ENCODE measurements at regions not wholly inside any gene's neighbourhood (a gene's known extent, or its start where the extent isn't known, plus 50 kb on each side); places are given as distances from the start of the nearest gene placed in this dataset.

- Histone ChIP-seq H3K27me3 (ENCODE audit: insufficient read depth, low read length) (no peaks in the 10 kb centered on the region), H3K27ac (ENCODE audit: low read depth, low read length) (no peak overlapping the region), H3K36me3 (ENCODE audit: insufficient read depth, low read length) (no peaks in the 10 kb centered on the region), H3K4me1 (ENCODE audit: insufficient read depth, low read length) (no peaks in the 10 kb centered on the region), H3K9ac (ENCODE audit: low read length) (no peak overlapping the region), H3K9me3 (ENCODE audit: insufficient read depth, low read depth, low read length) (no peaks in the 10 kb centered on the region), H2AFZ (ENCODE audit: low read depth, low read length) (no peak overlapping the region), H3K4me2 (ENCODE audit: low read length) (no peak overlapping the region), H3K79me2 (ENCODE audit: insufficient read depth, low read length) (no peaks in the 10 kb centered on the region), H4K20me1 (ENCODE audit: insufficient read depth, low read length) (no peaks in the 10 kb centered on the region), H3K4me3 (ENCODE audit: insufficient read depth, low read depth, low read length) (no peak overlapping the region)
- TF ChIP-seq CTCF (IDR thresholded peaks at IDR 0.05; ENCODE audit: insufficient read depth, low read depth, low read length) (no peak), EZH2 (IDR thresholded peaks at IDR 0.05; ENCODE audit: insufficient read depth, low read length) (no peak)
- Mint-ChIP-seq H3K36me3 (ENCODE audit: low read depth, unreplicated experiment) (no peaks in the 10 kb centered on the region), H3K27me3 (ENCODE audit: low read depth, unreplicated experiment) (peaks cover 2% of the 10 kb centered on the region), H3K4me3 (ENCODE audit: unreplicated experiment) (no peak overlapping the region), H3K27ac (ENCODE audit: unreplicated experiment) (no peak overlapping the region), H3K4me1 (ENCODE audit: low read depth, unreplicated experiment) (no peaks in the 10 kb centered on the region), H3K9me3 (ENCODE audit: unreplicated experiment) (peaks cover 1% of the 10 kb centered on the region)
- DNase-seq (ENCODE audit: low read depth): no peak
- FAIRE-seq: no peak
Observed at GRCh38 chr3:168961271-168961670, 702.2 kb downstream of the MECOM start.

GRCh38 chr3:168959731-168960130 lies 703.8 kb downstream of the MECOM start:
- Mint-ChIP-seq H3K4me1 (ENCODE audit: low read depth, unreplicated experiment) (peaks cover 2% of the 10 kb centered on the region), H3K36me3 (ENCODE audit: low read depth, unreplicated experiment) (no peaks in the 10 kb centered on the region), H3K4me3 (ENCODE audit: unreplicated experiment) (no peak overlapping the region), H3K27me3 (ENCODE audit: low read depth, unreplicated experiment) (peaks cover 2% of the 10 kb centered on the region), H3K9me3 (ENCODE audit: unreplicated experiment) (peaks cover 1% of the 10 kb centered on the region), H3K27ac (ENCODE audit: unreplicated experiment) (no peak overlapping the region)
- no peaks in the 10 kb centered on the region for H3K27me3 ChIP-seq (ENCODE audit: insufficient read depth, low read length)
- TF ChIP-seq EZH2 (IDR thresholded peaks at IDR 0.05; ENCODE audit: insufficient read depth, low read length) (no peak), CTCF (IDR thresholded peaks at IDR 0.05; ENCODE audit: insufficient read depth, low read depth, low read length) (no peak)
- no peaks in the 10 kb centered on the region for H4K20me1 ChIP-seq (ENCODE audit: insufficient read depth, low read length)
- H2AFZ ChIP-seq (ENCODE audit: low read depth, low read length): no peak overlapping the region
- H3K4me1 ChIP-seq (ENCODE audit: insufficient read depth, low read length): no peaks in the 10 kb centered on the region
- H3K27ac ChIP-seq (ENCODE audit: low read depth, low read length): no peak overlapping the region
- DNase-seq (ENCODE audit: low read depth): no peak
- no peaks in the 10 kb centered on the region for H3K9me3 ChIP-seq (ENCODE audit: insufficient read depth, low read depth, low read length)
- H3K36me3 ChIP-seq (ENCODE audit: insufficient read depth, low read length): no peaks in the 10 kb centered on the region
- H3K9ac ChIP-seq (ENCODE audit: low read length): no peak overlapping the region
- no peaks in the 10 kb centered on the region for H3K79me2 ChIP-seq (ENCODE audit: insufficient read depth, low read length)
- no peak overlapping the region for H3K4me2 ChIP-seq (ENCODE audit: low read length)
- FAIRE-seq: no peak
- H3K4me3 ChIP-seq (ENCODE audit: insufficient read depth, low read depth, low read length): no peak overlapping the region

GRCh38 chr3:168958466-168958865 lies 705.0 kb downstream of the MECOM start:
- Histone ChIP-seq H3K36me3 (ENCODE audit: insufficient read depth, low read length) (no peaks in the 10 kb centered on the region), H3K4me1 (ENCODE audit: insufficient read depth, low read length) (no peaks in the 10 kb centered on the region), H2AFZ (ENCODE audit: low read depth, low read length) (no peak overlapping the region), H3K9me3 (ENCODE audit: insufficient read depth, low read depth, low read length) (no peaks in the 10 kb centered on the region), H3K27ac (ENCODE audit: low read depth, low read length) (no peak overlapping the region), H3K9ac (ENCODE audit: low read length) (no peak overlapping the region), H3K4me2 (ENCODE audit: low read length) (no peak overlapping the region), H3K27me3 (ENCODE audit: insufficient read depth, low read length) (no peaks in the 10 kb centered on the region), H4K20me1 (ENCODE audit: insufficient read depth, low read length) (no peaks in the 10 kb centered on the region), H3K4me3 (ENCODE audit: insufficient read depth, low read depth, low read length) (no peak overlapping the region), H3K79me2 (ENCODE audit: insufficient read depth, low read length) (no peaks in the 10 kb centered on the region)
- Mint-ChIP-seq H3K27ac (ENCODE audit: unreplicated experiment) (no peak overlapping the region), H3K4me1 (ENCODE audit: low read depth, unreplicated experiment) (peaks cover 2% of the 10 kb centered on the region), H3K9me3 (ENCODE audit: unreplicated experiment) (peaks cover 1% of the 10 kb centered on the region), H3K4me3 (ENCODE audit: unreplicated experiment) (no peak overlapping the region), H3K36me3 (ENCODE audit: low read depth, unreplicated experiment) (peaks cover 2% of the 10 kb centered on the region), H3K27me3 (ENCODE audit: low read depth, unreplicated experiment) (peaks cover 2% of the 10 kb centered on the region)
- TF ChIP-seq CTCF (IDR thresholded peaks at IDR 0.05; ENCODE audit: insufficient read depth, low read depth, low read length) (no peak), EZH2 (IDR thresholded peaks at IDR 0.05; ENCODE audit: insufficient read depth, low read length) (no peak)
- FAIRE-seq: no peak
- no peak for DNase-seq (ENCODE audit: low read depth)
